Endothelial cell (in vitro differentiated cells): ENCODE measurements at regions not wholly inside any gene's neighbourhood (a gene's known extent, or its start where the extent isn't known, plus 50 kb on each side); places are given as distances from the start of the nearest gene placed in this dataset.

ENCODE experiments used
- DNase-seq: peaks from one replicate; pipeline ENCODE4 v3.0.0; 2021; ENCODE audit warnings: low spot score
- H3K27ac Mint-ChIP-seq: one replicate; pipeline ENCODE4 v1.8.0; 2021; ENCODE audit warnings: mixed read lengths, inconsistent platforms; ENCODE audit not compliant: unreplicated experiment
- H3K27me3 Mint-ChIP-seq: one replicate; pipeline ENCODE4 v1.8.0; 2021; ENCODE audit warnings: mild to moderate bottlenecking, moderate library complexity, mixed read lengths, inconsistent platforms; ENCODE audit not compliant: unreplicated experiment
- H3K36me3 Mint-ChIP-seq: one replicate; pipeline ENCODE4 v1.8.0; 2021; ENCODE audit warnings: mild to moderate bottlenecking, low read depth, mixed read lengths, inconsistent platforms; ENCODE audit not compliant: unreplicated experiment
- H3K4me1 Mint-ChIP-seq: one replicate; pipeline ENCODE4 v1.8.0; 2021; ENCODE audit warnings: mild to moderate bottlenecking, mixed read lengths, inconsistent platforms; ENCODE audit not compliant: unreplicated experiment
- H3K4me3 Mint-ChIP-seq: one replicate; pipeline ENCODE4 v1.8.0; 2021; ENCODE audit warnings: mild to moderate bottlenecking, mixed read lengths, inconsistent platforms; ENCODE audit not compliant: unreplicated experiment
- H3K9me3 Mint-ChIP-seq: one replicate; pipeline ENCODE4 v1.8.0; 2021; ENCODE audit warnings: mixed read lengths, inconsistent platforms; ENCODE audit not compliant: unreplicated experiment
- CTCF ChIP-seq: fragments of 200-600 bp; sonication (generic); IDR thresholded peaks from one replicate; pipeline ENCODE4 v1.5.0; 2021; ENCODE audit warnings: antibody characterized with exemption; ENCODE audit not compliant: unreplicated experiment

GRCh38 chr20:17062712-17063111 is 164.1 kb upstream of the PCSK2 start:
- no peak for DNase-seq
- peaks cover 2% of the 10 kb centered on the region for H3K27me3 Mint-ChIP-seq
- no peaks in the 10 kb centered on the region for H3K9me3 Mint-ChIP-seq
- H3K4me3 Mint-ChIP-seq, result no peak overlapping the region
- H3K27ac Mint-ChIP-seq, result no peak overlapping the region
- H3K36me3 Mint-ChIP-seq, result no peaks in the 10 kb centered on the region
- peaks cover 3% of the 10 kb centered on the region for H3K4me1 Mint-ChIP-seq
- TF ChIP-seq CTCF, result no peak

GRCh38 chr20:17066902-17067301 is 159.9 kb upstream of the PCSK2 start:
- no peak for DNase-seq
- Mint-ChIP-seq H3K4me3 (no peak overlapping the region), H3K9me3 (no peaks in the 10 kb centered on the region), H3K36me3 (no peaks in the 10 kb centered on the region), H3K27ac (no peak overlapping the region), H3K4me1 (peaks cover 3% of the 10 kb centered on the region), H3K27me3 (no peaks in the 10 kb centered on the region)
- no peak for TF ChIP-seq CTCF

- Mint-ChIP-seq H3K27me3 (no peaks in the 10 kb centered on the region), H3K9me3 (no peaks in the 10 kb centered on the region), H3K36me3 (no peaks in the 10 kb centered on the region), H3K27ac (no peak overlapping the region), H3K4me3 (no peak overlapping the region), H3K4me1 (peaks cover 3% of the 10 kb centered on the region)
- no peak for DNase-seq
- TF ChIP-seq CTCF, result no peak
Observed at GRCh38 chr20:17068084-17068711, 158.6 kb upstream of the PCSK2 start.

GRCh38 chr20:17077030-17077429 is 149.8 kb upstream of the PCSK2 start:
- no peak for DNase-seq
- H3K9me3 Mint-ChIP-seq, result no peaks in the 10 kb centered on the region
- H3K4me1 Mint-ChIP-seq, result no peaks in the 10 kb centered on the region
- no peak for TF ChIP-seq CTCF
- H3K4me3 Mint-ChIP-seq, result no peak overlapping the region
- H3K27ac Mint-ChIP-seq, result no peak overlapping the region
- no peaks in the 10 kb centered on the region for H3K27me3 Mint-ChIP-seq
- H3K36me3 Mint-ChIP-seq, result no peaks in the 10 kb centered on the region

GRCh38 chr20:17083738-17084137 is 143.1 kb upstream of the PCSK2 start:
- Mint-ChIP-seq H3K4me3 (no peak overlapping the region), H3K27me3 (peaks cover 4% of the 10 kb centered on the region), H3K27ac (no peak overlapping the region), H3K9me3 (no peaks in the 10 kb centered on the region), H3K36me3 (no peaks in the 10 kb centered on the region), H3K4me1 (no peaks in the 10 kb centered on the region)
- no peak for TF ChIP-seq CTCF
- DNase-seq, result peak; percentile 43
